HepG2 (cell line): ENCODE measurements at regions not wholly inside any gene's neighbourhood (a gene's known extent, or its start where the extent isn't known, plus 50 kb on each side); places are given as distances from the start of the nearest gene placed in this dataset.

Experiments
- CAMTA2 ChIP-seq: sonication (generic); formaldehyde crosslinking; IDR thresholded peaks from 2 replicates; pipeline ENCODE4 v1.4.0; 2020; ENCODE audit warnings: mild to moderate bottlenecking, missing genetic modification reagents, borderline replicate concordance
- CTCF ChIP-seq: sonication (generic); formaldehyde crosslinking; IDR thresholded peaks from 2 replicates; pipeline ENCODE4 v1.5.0; 2020; ENCODE audit warnings: mild to moderate bottlenecking, missing genetic modification reagents, moderate library complexity
- EP300 ChIP-seq, 3 experiments: sonication (generic) in 1 of 3; formaldehyde crosslinking in 1 of 3; IDR thresholded peaks; 2 replicates each; pipeline versions ENCODE4 v1.5.1 to v1.6.1; 2011 to 2020; ENCODE audit warnings: low read depth in 2 of 3, low read length in 2 of 3, borderline replicate concordance in 1 of 3, improper control_type of control experiment in 1 of 3, mild to moderate bottlenecking in 1 of 3, missing genetic modification reagents in 1 of 3, moderate library complexity in 1 of 3
- IRF1 ChIP-seq: sonication (generic); formaldehyde crosslinking; IDR thresholded peaks from 2 replicates; pipeline ENCODE4 v1.4.0; 2020; ENCODE audit warnings: low read depth, mild to moderate bottlenecking, missing genetic modification reagents
- POLR2A ChIP-seq, 2 experiments: IDR thresholded peaks; 2 replicates each; pipeline ENCODE4 v1.6.1; 2011; ENCODE audit warnings: low read depth in 2 of 2, low read length in 2 of 2, mild to moderate bottlenecking in 1 of 2, moderate library complexity in 1 of 2; ENCODE audit not compliant: insufficient read depth in 1 of 2
- POLR2AphosphoS2 ChIP-seq: IDR thresholded peaks from 2 replicates; pipeline ENCODE4 v1.6.1; 2011; ENCODE audit warnings: low read depth, low read length, improper control_type of control experiment
- PRPF4 ChIP-seq: fragments of 200-400 bp; formaldehyde crosslinking; IDR thresholded peaks from 2 replicates; pipeline ENCODE4 v1.6.1; 2016; ENCODE audit warnings: low read length, low read depth; ENCODE audit not compliant: poor library complexity, severe bottlenecking
- SIN3A ChIP-seq: IDR thresholded peaks from 2 replicates; pipeline ENCODE4 v1.6.1; 2011; ENCODE audit warnings: low read depth, mild to moderate bottlenecking, control low read depth, low read length, borderline replicate concordance
- SKIL ChIP-seq: sonication (generic); formaldehyde crosslinking; IDR thresholded peaks from 2 replicates; pipeline ENCODE4 v1.8.0; 2022; ENCODE audit warnings: missing genetic modification reagents, mild to moderate bottlenecking, moderate library complexity, borderline replicate concordance
- TFDP2 ChIP-seq: sonication (generic); formaldehyde crosslinking; IDR thresholded peaks from 2 replicates; pipeline ENCODE4 v1.4.0; 2020; ENCODE audit warnings: missing genetic modification reagents
- ZBTB4 ChIP-seq: sonication (generic); formaldehyde crosslinking; IDR thresholded peaks from 2 replicates; pipeline ENCODE4 v1.4.0; 2020; ENCODE audit warnings: missing genetic modification reagents, mild to moderate bottlenecking, borderline replicate concordance
- ZBTB40 ChIP-seq, 2 experiments: fragments of 450-650 bp in 1 of 2; sonication (generic) in 1 of 2; formaldehyde crosslinking in 1 of 2; IDR thresholded peaks; 2 replicates each; pipeline versions ENCODE4 v1.6.1 to v1.8.0; 2016 to 2022; ENCODE audit warnings: antibody characterized with exemption in 1 of 2, mild to moderate bottlenecking in 1 of 2, missing genetic modification reagents in 1 of 2
- ZNF12 ChIP-seq: sonication (generic); formaldehyde crosslinking; IDR thresholded peaks from 2 replicates; pipeline ENCODE4 v1.5.0; 2020; ENCODE audit warnings: missing genetic modification reagents
- ZNF430 ChIP-seq: sonication (generic); formaldehyde crosslinking; IDR thresholded peaks from 2 replicates; pipeline ENCODE4 v1.9.0; 2021; ENCODE audit warnings: mild to moderate bottlenecking, missing genetic modification reagents

- TF ChIP-seq TFDP2 (CRISPR knock-in tag) (no peak), POLR2AphosphoS2 (no peak), CTCF (CRISPR knock-in tag) (no peak), POLR2A (IDR thresholded peaks at IDR 0.05; ENCODE audit: insufficient read depth in 1 of 2, low read depth in 2 of 2, low read length in 2 of 2) (no peak), ZNF430 (CRISPR knock-in tag) (no peak), CAMTA2 (CRISPR knock-in tag) (no peak), ZBTB40 (IDR thresholded peaks at IDR 0.05) (no peak), ZBTB40 (CRISPR knock-in tag; IDR thresholded peaks at IDR 0.05) (no peak), SKIL (CRISPR knock-in tag) (no peak), SIN3A (no peak), ZBTB4 (no peak), EP300 (IDR thresholded peaks at IDR 0.05; ENCODE audit: low read depth in 2 of 2, low read length in 2 of 2) (no peak), EP300 (CRISPR knock-in tag; IDR thresholded peaks at IDR 0.05; ENCODE audit: borderline replicate concordance) (no peak), PRPF4 (no peak), IRF1 (no peak), ZNF12 (no peak)
Measured at GRCh38 chr12:22860926-22861325, 236.0 kb downstream of the ETNK1 start.
